HG02798 (cell line): ENCODE measurements at regions not wholly inside any gene's neighbourhood (a gene's known extent, or its start where the extent isn't known, plus 50 kb on each side); places are given as distances from the start of the nearest gene placed in this dataset.

ENCODE experiments used
- ATAC-seq: cut with Tn5 transposase; IDR thresholded peaks from one replicate; pipeline ENCODE4 v1.9.1; 2021; ENCODE audit warnings: mild to moderate bottlenecking; ENCODE audit not compliant: unreplicated experiment, poor library complexity

DNA sequence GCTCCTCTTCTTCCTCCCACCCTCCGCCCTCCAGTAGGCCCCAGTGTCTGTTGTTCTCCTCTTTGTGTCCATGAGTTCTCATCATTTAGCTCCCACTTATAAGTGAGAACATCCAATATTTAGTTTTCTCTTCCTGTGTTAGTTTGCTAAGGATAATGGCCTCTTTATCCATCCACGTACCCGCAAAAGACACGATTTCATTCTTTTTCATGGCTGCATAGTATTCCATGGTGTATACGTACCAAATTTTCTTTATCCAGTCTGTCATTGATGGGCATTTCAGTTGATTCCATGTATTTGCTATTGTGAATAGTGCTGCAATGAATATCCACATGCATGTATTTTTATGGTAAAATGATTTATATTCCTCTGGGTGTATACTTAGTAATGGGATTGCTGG lies 82.2 kb downstream of the COPS8 start:
- ATAC-seq: no peak

DNA sequence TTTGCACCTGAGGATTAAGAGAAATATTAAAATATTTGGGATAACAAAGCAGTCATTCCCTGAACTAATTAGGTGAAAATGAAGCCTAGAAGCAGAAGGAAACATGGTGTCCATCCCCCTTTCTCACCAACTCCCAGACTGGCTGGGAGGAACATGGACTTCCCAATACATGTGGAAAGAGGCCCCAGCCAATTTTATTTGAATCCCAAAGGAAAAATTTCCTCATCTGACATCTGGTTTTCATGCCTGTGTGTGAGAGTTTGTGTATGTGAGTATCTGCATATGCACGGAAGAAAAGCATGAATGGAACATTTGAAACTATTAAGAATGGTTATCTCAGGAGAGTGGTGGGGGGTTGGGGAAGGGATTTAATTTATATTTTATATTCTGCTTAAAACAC lies 84.3 kb downstream of the COPS8 start:
- ATAC-seq: no peak

- no peak for ATAC-seq
These were observed 85.7 kb downstream of the COPS8 start for GRCh38 chr2:237171396-237171795.

- no peak for ATAC-seq
These were observed 86.2 kb downstream of the COPS8 start for GRCh38 chr2:237171881-237172280.

GRCh38 chr2:237177052-237177451 lies 91.4 kb downstream of the COPS8 start:
- ATAC-seq: no peak

GRCh38 chr2:237177986-237178385 lies 92.3 kb downstream of the COPS8 start:
- no peak for ATAC-seq

- ATAC-seq: no peak
These were observed 92.7 kb downstream of the COPS8 start for GRCh38 chr2:237178396-237178795.

- no peak for ATAC-seq
These were observed 93.5 kb downstream of the COPS8 start for GRCh38 chr2:237179161-237179560.

DNA sequence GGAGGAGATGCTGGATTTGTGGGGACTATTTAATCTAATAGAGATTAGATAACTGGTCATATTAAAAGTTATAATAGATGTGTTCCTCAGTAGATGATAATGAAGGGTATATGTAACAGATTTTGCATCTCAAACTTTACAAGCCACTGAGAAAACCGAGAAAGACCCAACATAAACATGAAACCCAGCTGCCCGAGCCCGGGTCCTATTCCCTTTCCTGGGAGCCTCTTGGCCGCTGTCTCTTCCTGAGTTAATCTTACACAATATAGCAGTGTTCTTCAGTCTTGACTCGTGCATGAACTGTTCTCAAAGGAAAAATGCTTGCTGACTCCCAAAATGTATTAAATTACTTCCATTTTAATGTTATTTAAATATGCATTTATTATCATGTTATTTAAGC lies 94.5 kb downstream of the COPS8 start:
- ATAC-seq: no peak

DNA sequence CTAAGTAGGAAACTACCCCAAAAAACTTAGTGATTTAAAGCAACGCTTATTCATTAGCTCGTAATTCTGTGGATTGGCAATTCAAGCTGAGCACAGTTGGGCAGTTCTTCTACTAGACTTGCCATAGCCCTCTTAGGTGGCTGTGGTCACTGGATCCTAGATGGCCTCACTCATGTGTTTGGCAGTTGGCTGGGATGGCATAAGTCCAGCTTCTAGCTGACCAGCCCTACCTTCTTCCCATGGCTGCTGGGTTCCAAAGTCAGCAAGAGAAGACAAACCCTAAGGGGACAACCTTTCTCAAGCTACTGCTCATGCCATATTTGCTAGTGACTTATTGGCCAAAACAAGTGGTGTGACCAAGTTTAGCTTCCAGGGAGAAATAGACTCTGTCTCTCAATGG lies 95.3 kb downstream of the COPS8 start:
- no peak for ATAC-seq

DNA sequence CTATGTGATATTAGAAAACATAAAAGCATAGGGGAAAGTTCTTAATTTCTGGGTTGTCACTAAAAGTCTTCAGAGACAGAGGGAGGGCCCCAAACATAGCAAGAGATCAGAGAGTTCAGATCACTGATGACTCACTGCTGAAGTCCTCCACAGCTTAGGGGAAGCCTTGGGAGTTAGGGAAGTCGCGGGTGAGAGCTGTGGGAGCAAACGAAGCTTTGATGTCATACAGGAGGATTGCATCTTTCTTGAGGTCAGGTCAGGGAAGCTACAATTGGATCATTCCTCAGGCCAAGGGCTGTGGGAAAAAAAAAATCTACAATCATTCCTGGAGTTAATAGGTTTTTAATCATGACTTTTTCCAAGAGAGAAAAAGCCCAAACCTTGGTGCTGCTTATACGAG lies 96.2 kb downstream of the COPS8 start:
- no peak for ATAC-seq

DNA sequence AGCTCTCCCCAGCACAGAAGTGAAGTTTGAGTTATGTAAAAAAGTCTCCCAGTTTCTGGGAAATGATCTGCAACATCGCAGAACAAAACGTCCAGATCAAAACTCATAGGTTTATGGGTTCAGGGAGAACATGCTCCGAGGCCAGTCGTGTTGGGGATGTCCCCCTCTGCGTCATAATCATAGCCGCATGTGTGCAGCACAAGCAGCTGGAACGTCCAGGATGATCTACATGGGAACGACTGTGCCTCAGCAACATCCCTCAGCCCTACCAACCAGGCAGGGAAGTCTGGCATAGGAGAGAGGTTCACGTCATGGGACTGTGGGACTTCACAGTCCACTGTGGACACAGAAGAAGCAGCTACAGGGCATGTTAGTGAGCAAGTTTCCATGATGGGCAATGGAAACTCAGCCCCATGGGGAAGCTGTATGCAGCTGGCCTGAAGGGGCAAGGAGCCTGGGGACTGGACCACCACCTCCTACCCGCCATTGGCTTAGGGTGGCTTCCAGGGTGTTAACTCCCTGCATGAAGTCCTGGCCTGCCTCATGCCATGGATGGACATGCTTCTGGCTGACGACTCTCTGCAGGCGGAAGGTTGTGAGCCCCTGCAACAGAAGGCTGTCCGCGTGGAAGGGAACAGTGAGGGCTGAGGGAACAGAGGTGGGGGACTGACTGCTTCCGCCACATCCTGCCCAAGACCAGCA lies 96.9 kb downstream of the COPS8 start:
- ATAC-seq: no peak

GRCh38 chr2:237184192-237184918 lies 98.7 kb downstream of the COPS8 start:
- ATAC-seq: no peak

- ATAC-seq: no peak
These were observed 99.3 kb downstream of the COPS8 start for GRCh38 chr2:237184919-237185552.

GRCh38 chr2:237185553-237185925 lies 99.8 kb downstream of the COPS8 start:
- no peak for ATAC-seq

DNA sequence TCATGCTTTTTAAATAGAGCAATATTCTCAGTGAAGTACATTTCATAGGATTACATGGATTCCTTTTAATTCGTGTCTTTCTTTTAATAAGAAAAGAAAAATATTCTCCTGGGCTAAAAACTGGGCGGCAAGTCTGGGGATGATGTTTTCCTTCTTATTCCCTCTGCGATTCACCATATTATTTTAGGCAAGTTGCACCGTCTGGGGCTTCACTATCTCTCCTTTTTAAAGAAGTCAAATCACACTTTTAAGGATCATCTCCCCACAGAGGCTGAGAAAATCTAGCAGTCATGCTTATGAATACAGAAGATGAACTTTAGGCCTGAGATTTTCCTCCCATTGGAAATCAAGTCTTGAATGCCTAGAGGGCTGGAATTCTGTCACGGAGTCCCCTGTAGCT lies 104.1 kb downstream of the COPS8 start:
- no peak for ATAC-seq

DNA sequence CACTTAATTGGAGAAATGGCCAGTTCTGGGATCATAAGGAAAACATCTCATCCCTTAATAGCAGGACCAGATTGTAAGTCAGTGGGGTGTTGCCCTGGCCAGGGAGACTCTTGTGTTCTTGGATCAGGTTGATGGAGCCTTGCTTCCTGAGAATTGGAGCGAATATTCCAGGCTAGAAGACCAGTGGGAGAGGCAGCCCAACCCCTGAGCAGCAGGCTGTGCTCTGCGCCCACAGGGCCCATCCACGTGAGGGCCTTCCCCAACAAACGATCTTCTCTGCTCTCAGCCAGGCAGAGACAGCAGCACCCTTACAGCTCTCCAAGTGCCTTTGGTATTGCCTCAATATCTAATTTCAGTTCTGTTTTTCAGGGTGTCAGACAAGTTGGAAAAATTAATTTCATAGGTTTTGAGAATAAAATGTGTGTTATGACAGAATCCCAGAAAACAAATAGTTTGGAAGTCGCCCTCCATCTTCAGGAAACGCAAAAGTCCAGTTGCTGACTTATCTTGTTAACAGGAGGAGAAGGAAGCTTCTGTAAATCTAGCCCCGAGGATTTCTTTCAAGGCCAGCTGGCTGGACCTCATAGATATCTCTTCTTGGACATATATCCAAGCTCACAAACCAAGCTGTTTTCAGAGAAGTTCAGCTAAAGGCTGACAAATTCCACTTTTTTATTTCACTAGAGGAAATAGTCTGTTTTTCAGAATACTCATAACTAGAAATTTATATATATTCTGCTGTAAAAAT lies 105.5 kb downstream of the COPS8 start:
- no peak for ATAC-seq

DNA sequence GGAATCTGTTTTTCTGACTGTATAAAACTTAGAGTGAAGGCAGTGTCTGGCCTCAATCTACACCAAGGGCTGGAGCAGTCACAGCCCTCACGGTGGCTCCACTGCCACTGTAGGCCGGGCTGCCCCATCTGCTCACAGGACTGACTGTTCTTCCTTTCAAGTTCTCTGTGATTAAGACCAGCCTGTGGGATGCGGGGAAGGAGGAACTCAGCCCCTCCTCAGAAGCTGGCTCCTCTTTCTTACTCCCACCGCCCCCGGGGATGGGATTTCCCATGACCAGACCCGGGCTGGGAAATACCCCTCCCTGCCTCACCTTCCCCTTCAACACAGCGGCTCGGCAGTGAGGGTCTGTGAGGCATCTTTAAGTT lies 106.0 kb downstream of the COPS8 start:
- ATAC-seq: no peak

GRCh38 chr2:237192881-237193280 lies 107.2 kb downstream of the COPS8 start:
- no peak for ATAC-seq

GRCh38 chr2:237193436-237193835 lies 107.7 kb downstream of the COPS8 start:
- ATAC-seq: no peak

- ATAC-seq: no peak
These were observed 108.4 kb downstream of the COPS8 start for GRCh38 chr2:237194081-237194480.
